Gastrocnemius medialis (tissue), 4 donors: ENCODE measurements at regions not wholly inside any gene's neighbourhood (a gene's known extent, or its start where the extent isn't known, plus 50 kb on each side); places are given as distances from the start of the nearest gene placed in this dataset.

ENCODE experiments used
- CTCF ChIP-seq, 5 experiments: fragments of 450-650 bp in 3 of 5; fragments of 200-600 bp in 2 of 5; sonication (generic) in 2 of 5; IDR thresholded peaks in 4 of 5; conservative IDR thresholded peaks in 1 of 5; 1 replicate in 4 of 5; 2 replicates in 1 of 5; pipeline ENCODE4 v1.5.1; 2016 to 2019; ENCODE audit warnings: antibody characterized with exemption in 5 of 5, mild to moderate bottlenecking in 3 of 5, moderate library complexity in 3 of 5
- POLR2A ChIP-seq, 2 donors: fragments of 450-650 bp; IDR thresholded peaks; one replicate each; pipeline ENCODE4 v1.6.1; 2017; ENCODE audit warnings: antibody characterized with exemption in 2 of 2, mild to moderate bottlenecking in 2 of 2, moderate library complexity in 2 of 2

DNA sequence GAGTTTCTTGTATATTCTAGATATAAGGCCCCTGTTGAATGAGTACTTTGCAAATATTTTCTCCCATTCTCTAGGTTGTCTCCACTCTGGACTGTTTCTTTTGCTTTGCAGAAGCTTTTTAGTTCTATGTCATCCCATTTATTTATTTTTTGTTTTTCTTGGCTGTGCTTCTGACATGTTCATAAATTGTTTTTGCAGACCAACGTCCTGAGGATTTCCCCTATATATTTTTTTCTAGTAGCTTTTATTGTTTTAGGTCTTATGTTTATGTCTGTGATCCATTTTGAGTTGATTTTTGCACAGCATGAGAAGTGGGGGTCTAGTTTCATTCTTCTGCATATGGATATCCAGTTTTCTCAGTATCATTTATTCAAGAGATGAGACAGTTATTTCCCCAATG is 70.4 kb upstream of the BTG1 start:
- TF ChIP-seq CTCF (IDR thresholded peaks at IDR 0.05 in 4 of 5, conservative IDR thresholded peaks at IDR 0.05 in 1 of 5) = no peak
- no peak for TF ChIP-seq POLR2A (IDR thresholded peaks at IDR 0.05)
